Frontal cortex (tissue), 3 donors: ENCODE measurements at regions not wholly inside any gene's neighbourhood (a gene's known extent, or its start where the extent isn't known, plus 50 kb on each side); places are given as distances from the start of the nearest gene placed in this dataset.

Source experiments
- DNase-seq, 2 donors: peaks; one replicate each; pipeline ENCODE4 v3.0.0; 2012; ENCODE audit warnings: low spot score in 2 of 2
- FAIRE-seq: peaks from 2 replicates; lab custom pipeline; 2012; peaks lifted over from hg19 to GRCh38; lab: Jason Lieb, UNC
- donor health status: control.
- donor health status: control.
- donor health status: control.

GRCh38 chr9:91061506-91061905, 259.9 kb downstream of the SYK start:
- DNase-seq (no peak), FAIRE-seq (no peak)

GRCh38 chr9:91062281-91062680, 260.7 kb downstream of the SYK start:
- no peak for FAIRE-seq
- no peak for DNase-seq

GRCh38 chr9:91063471-91063870, 261.9 kb downstream of the SYK start:
- no peak for DNase-seq

GRCh38 chr9:91065231-91066041, 263.8 kb downstream of the SYK start:
- FAIRE-seq: no peak

More at GRCh38 chr9:91063471-91063870, 261.9 kb downstream of the SYK start:
- FAIRE-seq: no peak

GRCh38 chr9:91066042-91066415, 264.4 kb downstream of the SYK start:
- DNase-seq (no peak), FAIRE-seq (no peak)

More at GRCh38 chr9:91065231-91066041, 263.8 kb downstream of the SYK start:
- DNase-seq: no peak

- FAIRE-seq: no peak
- DNase-seq: no peak
Measured at GRCh38 chr9:91066856-91067255, 265.2 kb downstream of the SYK start.

- DNase-seq (no peak), FAIRE-seq (no peak)
Measured at GRCh38 chr9:91067306-91067860, 265.8 kb downstream of the SYK start.

- DNase-seq: no peak
- no peak for FAIRE-seq
Measured at GRCh38 chr9:91071184-91071990, 269.8 kb downstream of the SYK start.

GRCh38 chr9:91073049-91073810, 271.6 kb downstream of the SYK start:
- FAIRE-seq: no peak

GRCh38 chr9:91073811-91074771, 272.5 kb downstream of the SYK start:
- FAIRE-seq (no peak), DNase-seq (no peak)

More at GRCh38 chr9:91073049-91073810, 271.6 kb downstream of the SYK start:
- DNase-seq: no peak

GRCh38 chr9:91074866-91075265, 273.2 kb downstream of the SYK start:
- no peak for FAIRE-seq

GRCh38 chr9:91075279-91075678, 273.7 kb downstream of the SYK start:
- FAIRE-seq (no peak), DNase-seq (no peak)

More at GRCh38 chr9:91074866-91075265, 273.2 kb downstream of the SYK start:
- DNase-seq: no peak

- FAIRE-seq: no peak
- no peak for DNase-seq
Measured at GRCh38 chr9:91077624-91078368, 276.2 kb downstream of the SYK start.

- FAIRE-seq: no peak
- DNase-seq: no peak
Measured at GRCh38 chr9:91078369-91078695, 276.7 kb downstream of the SYK start.

- no peak for DNase-seq
- FAIRE-seq: no peak
Measured at GRCh38 chr9:91082731-91083130, 279.0 kb downstream of the AUH start.

GRCh38 chr9:91084896-91085516, 276.7 kb downstream of the AUH start:
- FAIRE-seq: no peak
- DNase-seq: no peak

GRCh38 chr9:91085517-91086291, 276.0 kb downstream of the AUH start:
- no peak for FAIRE-seq
- no peak for DNase-seq
